Fibroblast of the conjunctiva (primary cell): ENCODE measurements at regions not wholly inside any gene's neighbourhood (a gene's known extent, or its start where the extent isn't known, plus 50 kb on each side); places are given as distances from the start of the nearest gene placed in this dataset.
"Not testable (repeated sequence)": the region's sequence is repeated elsewhere in the genome, so short reads cannot be mapped to it uniquely, and the experiment has no call there.

Experiments used
- DNase-seq: peaks from one replicate; pipeline ENCODE4 v3.0.0-alpha.2; 2010; ENCODE audit warnings: low read depth

GRCh38 chr20:52049001-52049731 lies 142.4 kb downstream of the ZFP64 start:
- no peak for DNase-seq

DNA sequence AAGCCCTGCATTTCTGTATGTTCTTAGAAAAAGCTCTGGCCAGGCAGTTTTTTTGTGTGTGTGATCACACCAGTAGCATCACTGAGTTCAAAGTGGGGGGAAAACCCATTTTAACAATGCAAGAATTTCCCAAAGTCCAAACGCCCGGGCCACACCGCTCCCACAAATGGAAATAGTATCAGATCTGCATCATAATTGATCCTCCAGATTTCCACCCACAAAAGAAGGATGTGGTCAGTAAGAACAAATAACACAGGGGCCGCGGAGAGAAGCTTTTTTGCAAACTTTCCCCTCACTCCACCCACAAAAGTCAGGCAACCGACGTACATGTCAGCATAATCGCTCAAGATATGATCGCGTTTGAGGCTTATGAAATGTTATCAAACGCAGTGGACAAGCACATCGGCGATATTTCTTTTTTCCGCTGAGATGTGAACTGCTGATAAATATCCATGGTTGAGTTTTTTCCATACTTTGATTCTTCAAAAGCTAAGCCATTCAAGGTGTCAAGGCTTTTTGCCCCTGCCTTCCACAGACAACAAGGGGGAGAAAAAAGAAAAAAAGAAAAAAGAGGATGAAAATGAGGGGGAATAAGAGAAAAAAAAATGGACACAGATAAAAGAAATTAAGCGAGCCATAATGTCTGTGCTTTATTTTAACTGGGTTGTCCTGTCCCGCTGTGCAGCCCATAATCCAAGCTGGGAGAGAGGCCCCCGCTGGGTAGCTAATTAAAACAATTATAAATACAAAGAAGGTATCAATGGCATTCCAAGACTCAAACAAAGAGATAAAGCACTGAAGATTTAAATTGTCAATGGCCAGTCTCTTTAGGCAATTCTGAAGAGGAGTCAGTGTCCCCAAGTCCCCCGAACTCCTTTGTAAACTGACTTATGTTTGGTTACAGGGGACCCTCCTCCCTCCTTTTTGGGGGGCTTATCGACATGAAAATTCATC lies 143.5 kb downstream of the ZFP64 start:
- DNase-seq: no peak

DNA sequence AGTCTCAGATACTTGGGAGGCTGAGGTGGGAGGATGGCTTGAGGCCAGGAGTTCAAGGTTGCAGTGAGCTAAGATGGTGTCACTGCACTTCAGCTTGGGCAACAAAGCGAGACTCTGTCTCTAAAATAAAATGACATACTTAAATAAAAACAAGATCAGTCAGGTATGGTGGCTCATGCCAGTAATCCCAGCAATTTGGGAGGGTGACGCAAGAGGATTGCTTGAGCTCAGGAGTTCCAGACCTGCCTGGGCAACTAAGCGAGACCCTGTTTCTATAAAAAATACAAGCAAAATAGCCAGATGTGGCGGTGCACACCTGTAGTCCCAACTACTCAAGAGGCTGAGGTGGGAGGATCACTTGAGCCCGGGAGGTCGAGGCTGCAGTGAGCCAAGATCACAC lies 149.6 kb downstream of the ZFP64 start:
- DNase-seq: no peak

- no peak for DNase-seq
Measured at GRCh38 chr20:52039790-52040189, 151.8 kb downstream of the ZFP64 start.

GRCh38 chr20:52038632-52039031 lies 152.9 kb downstream of the ZFP64 start:
- not testable (repeated sequence) for DNase-seq

DNA sequence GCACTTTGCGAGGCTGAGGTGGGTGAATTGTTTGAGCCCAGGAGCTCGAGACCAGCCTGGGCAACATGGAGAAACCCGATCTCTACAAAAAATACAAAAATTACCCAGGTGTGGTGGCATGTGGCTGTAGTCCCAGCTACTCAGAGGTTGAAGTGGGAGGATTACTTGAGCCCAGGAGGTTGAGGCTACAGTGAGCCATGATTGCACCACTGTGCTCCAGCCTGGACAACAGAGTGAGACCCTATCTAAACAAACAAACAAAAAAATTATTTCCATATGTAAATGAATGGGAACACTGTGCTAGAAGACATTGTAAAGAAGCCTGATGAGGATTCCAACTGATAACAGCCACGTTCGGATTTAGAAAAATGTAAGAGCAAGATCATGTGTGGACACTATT lies 154.2 kb downstream of the ZFP64 start:
- no peak for DNase-seq

DNA sequence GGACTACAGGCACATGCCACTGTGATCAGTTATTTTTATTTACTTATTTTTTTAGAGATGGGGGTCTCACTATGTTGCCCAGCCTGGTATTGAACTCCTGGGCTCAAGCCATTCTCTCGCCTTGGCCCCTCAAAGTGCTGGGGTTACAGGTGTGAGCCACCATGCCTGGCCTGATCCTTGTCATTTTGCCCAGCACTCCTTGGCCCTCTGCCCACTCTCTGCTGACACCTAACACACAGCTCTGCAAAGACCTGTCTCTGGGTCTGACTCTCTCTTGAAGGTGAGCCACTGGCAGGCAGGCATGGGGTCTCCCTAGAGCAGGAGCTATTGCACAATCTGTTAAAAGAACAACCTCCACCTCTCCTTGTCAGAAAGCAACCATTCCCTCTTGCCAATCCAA lies 155.6 kb downstream of the ZFP64 start:
- no peak for DNase-seq

DNA sequence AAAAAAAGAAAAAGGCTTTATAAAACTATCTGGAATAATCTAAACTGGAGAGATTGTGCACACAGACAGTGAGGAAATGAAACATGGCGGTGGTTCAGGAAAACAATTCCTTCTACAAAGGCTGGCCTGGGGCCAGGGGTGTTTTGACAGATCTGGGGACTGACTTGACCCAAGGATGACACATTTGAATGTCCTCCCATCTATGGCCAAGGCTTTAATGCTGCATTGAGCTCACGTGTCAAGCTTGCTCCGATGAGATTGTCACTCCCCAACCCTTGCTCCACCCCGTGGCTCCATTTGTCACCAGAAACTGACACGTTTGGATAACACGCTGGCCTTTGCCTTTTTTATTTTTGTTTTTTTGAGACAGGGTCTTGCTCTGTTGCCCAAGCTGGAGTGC lies 156.1 kb downstream of the ZFP64 start:
- no peak for DNase-seq

- DNase-seq: no peak
Measured at GRCh38 chr20:52034581-52034980, 157.0 kb downstream of the ZFP64 start.

GRCh38 chr20:52033313-52033712 lies 158.3 kb downstream of the ZFP64 start:
- no peak for DNase-seq

GRCh38 chr20:52032304-52032683 lies 159.3 kb downstream of the ZFP64 start:
- not testable (repeated sequence) for DNase-seq

- peak; percentile 31 for DNase-seq
Measured at GRCh38 chr20:52031563-52032303, 159.8 kb downstream of the ZFP64 start.

DNA sequence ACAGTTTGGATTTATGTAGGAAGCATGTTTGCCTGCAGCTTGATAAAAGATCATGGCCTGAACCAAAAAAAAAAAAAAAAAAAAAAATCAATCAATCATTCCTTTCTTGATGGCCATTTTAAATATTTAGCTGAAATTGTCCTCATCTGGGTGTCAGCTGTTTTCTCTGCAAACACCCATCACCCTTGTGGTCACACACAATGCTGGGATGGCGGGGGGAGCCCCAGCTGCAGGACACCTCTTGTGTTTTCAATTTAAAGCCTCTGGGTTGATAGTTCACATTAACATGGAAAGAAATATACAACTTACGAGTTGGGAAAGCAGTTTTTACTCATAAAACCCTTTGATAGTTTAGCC lies 160.4 kb downstream of the ZFP64 start:
- DNase-seq: no peak

DNA sequence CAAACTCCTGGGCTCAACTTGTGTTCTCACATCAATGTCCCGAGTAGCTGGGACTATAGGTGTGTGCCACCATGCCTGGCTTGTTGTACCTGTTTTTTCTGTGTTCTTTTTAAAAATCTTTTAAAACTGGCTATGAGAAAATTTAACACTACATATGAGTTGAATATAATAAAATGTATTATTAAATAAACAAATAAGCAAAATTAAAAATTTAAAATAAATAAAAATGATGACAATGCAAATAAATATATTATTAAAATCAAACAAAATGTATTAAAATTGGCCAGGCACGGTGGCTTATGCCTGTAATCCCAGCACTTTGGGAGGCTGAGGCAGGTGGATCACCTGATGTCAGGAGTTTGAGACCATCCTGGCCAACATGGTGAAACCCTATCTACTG lies 162.4 kb downstream of the ZFP64 start:
- not testable (repeated sequence) for DNase-seq

GRCh38 chr20:52025938-52026337 lies 165.6 kb downstream of the ZFP64 start:
- no peak for DNase-seq

GRCh38 chr20:52019313-52019712 lies 172.3 kb downstream of the ZFP64 start:
- DNase-seq: no peak

- DNase-seq: no peak
Measured at GRCh38 chr20:52017669-52018317, 173.8 kb downstream of the ZFP64 start.

DNA sequence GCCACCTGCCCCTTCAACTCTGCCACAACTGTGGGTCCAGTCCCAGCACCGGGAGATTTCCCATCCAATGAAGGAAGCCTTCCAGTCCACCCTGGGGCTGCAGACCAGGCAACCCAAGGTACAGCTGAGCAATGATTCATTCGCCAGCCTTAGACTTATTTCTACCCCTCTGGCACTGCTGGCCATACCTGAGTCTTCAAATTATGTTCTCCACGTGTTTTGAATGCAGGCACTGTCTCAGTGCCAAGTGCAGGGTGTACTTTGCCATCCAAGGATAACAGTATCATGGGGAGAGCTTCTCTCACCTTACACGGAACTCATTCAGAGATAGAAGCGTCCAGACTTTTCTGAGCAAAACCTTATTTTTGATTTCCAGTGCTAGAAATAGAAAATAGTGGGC lies 175.6 kb downstream of the ZFP64 start:
- no peak for DNase-seq

DNA sequence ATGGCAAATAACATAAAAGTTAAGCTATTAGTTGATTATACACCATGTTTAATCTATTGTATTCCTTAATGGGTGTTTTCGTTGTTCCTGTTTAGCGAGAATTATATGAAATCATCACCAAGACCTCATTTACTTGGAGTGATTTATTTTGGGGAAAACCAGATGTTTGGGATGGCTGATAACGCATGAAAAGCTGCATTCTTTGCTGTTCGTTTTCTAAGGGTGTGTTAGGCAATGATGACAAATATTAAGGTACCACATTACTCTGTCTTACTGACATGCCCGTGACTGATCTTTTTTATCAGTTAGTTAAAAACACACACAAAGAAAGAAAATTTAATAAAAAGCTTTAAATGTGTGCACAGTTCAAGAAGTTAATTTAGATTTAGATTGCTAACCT lies 176.4 kb downstream of the ZFP64 start:
- no peak for DNase-seq

GRCh38 chr20:52012079-52012478 lies 179.5 kb downstream of the ZFP64 start:
- DNase-seq: no peak

GRCh38 chr20:52011093-52011492 lies 180.5 kb downstream of the ZFP64 start:
- DNase-seq: no peak

DNA sequence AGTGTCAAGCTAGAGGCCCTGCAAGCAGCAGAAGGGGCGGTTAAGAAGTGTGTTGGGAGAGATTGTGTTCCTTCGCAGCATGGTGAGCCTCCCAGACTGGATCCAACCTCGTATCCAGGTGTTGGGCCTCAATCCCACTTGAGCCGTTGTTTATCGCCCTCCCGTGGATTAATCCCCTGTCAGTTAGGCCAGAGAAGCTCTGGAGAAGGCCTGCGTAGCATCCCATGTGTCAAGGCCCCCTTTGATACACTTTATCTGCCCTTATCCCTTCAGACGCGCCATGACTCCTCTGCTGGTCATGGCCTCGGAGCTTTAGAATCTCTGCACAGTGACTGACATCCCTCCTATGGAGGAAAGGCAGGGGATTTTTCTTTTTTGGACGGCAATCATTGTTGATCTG lies 181.0 kb downstream of the ZFP64 start:
- no peak for DNase-seq
